ENCODE measurements at regions not wholly inside any gene's neighbourhood (a gene's known extent, or its start where the extent isn't known, plus 50 kb on each side); places are given as distances from the start of the nearest gene placed in this dataset.
A peak's percentile ranks its signal among the peaks of the same experiment; 100 is the strongest.

GRCh38 chr20:6480328-6481200 is 286.9 kb upstream of the BMP2 start:
- Histone ChIP-seq H3K4me1 (ENCODE audit: insufficient read depth, poor library complexity, severe bottlenecking) (no peaks in the 10 kb centered on the region), H3K27me3 (ENCODE audit: insufficient read depth, poor library complexity, severe bottlenecking) (no peaks in the 10 kb centered on the region), H3K36me3 (ENCODE audit: low read depth) (no peaks in the 10 kb centered on the region), H3K9me3 (ENCODE audit: severe bottlenecking) (no peaks in the 10 kb centered on the region), H3K4me3 (ENCODE audit: severe bottlenecking) (no peak overlapping the region), H3K27ac (ENCODE audit: poor library complexity, severe bottlenecking) (no peak overlapping the region)
- DNase-seq (ENCODE audit: low spot score) (no peak), ATAC-seq (ENCODE audit: low read depth) (no peak)
- no peak for TF ChIP-seq CTCF (IDR thresholded peaks at IDR 0.05; ENCODE audit: poor library complexity, severe bottlenecking)

DNA sequence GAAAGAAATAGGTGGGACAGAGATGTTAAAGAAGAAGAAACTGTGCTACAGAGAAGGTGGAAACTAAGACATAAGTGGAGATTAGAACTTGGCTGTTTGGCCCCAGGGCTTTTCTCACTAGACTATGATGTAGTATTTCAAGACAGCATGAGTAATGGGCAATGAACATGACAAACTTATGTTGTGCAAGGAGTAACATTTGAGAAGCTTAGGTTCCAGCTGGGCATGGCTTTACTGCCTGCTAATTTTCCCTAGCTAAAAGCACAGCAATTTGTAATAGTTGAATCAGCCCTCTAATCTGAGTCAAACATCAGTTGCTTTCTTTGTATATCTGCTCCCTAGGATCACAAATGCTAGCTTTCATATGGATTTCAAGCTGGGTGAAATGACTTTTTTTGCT is 294.3 kb upstream of the BMP2 start:
- H3K4me1 ChIP-seq (ENCODE audit: insufficient read depth, poor library complexity, severe bottlenecking): peaks cover 12% of the 10 kb centered on the region
- H3K27me3 ChIP-seq (ENCODE audit: insufficient read depth, poor library complexity, severe bottlenecking): no peaks in the 10 kb centered on the region
- DNase-seq (ENCODE audit: low spot score) (no peak), ATAC-seq (ENCODE audit: low read depth) (peak; percentile 90)
- H3K4me3 ChIP-seq (ENCODE audit: severe bottlenecking): no peak overlapping the region
- H3K9me3 ChIP-seq (ENCODE audit: severe bottlenecking): no peaks in the 10 kb centered on the region
- H3K36me3 ChIP-seq (ENCODE audit: low read depth): no peaks in the 10 kb centered on the region
- TF ChIP-seq CTCF (IDR thresholded peaks at IDR 0.05; ENCODE audit: poor library complexity, severe bottlenecking): no peak
- H3K27ac ChIP-seq (ENCODE audit: poor library complexity, severe bottlenecking): peak overlapping the region; percentile 31

GRCh38 chr20:6471871-6472270 is 295.6 kb upstream of the BMP2 start:
- Histone ChIP-seq H3K9me3 (ENCODE audit: severe bottlenecking) (no peaks in the 10 kb centered on the region), H3K27ac (ENCODE audit: poor library complexity, severe bottlenecking) (no peak overlapping the region), H3K27me3 (ENCODE audit: insufficient read depth, poor library complexity, severe bottlenecking) (no peaks in the 10 kb centered on the region), H3K36me3 (ENCODE audit: low read depth) (no peaks in the 10 kb centered on the region), H3K4me3 (ENCODE audit: severe bottlenecking) (no peak overlapping the region), H3K4me1 (ENCODE audit: insufficient read depth, poor library complexity, severe bottlenecking) (peaks cover 12% of the 10 kb centered on the region)
- DNase-seq (ENCODE audit: low spot score) (no peak), ATAC-seq (ENCODE audit: low read depth) (no peak)
- no peak for TF ChIP-seq CTCF (IDR thresholded peaks at IDR 0.05; ENCODE audit: poor library complexity, severe bottlenecking)

- Histone ChIP-seq H3K9me3 (ENCODE audit: severe bottlenecking) (no peaks in the 10 kb centered on the region), H3K27me3 (ENCODE audit: insufficient read depth, poor library complexity, severe bottlenecking) (no peaks in the 10 kb centered on the region), H3K4me1 (ENCODE audit: insufficient read depth, poor library complexity, severe bottlenecking) (peaks cover 12% of the 10 kb centered on the region), H3K36me3 (ENCODE audit: low read depth) (no peaks in the 10 kb centered on the region), H3K4me3 (ENCODE audit: severe bottlenecking) (no peak overlapping the region), H3K27ac (ENCODE audit: poor library complexity, severe bottlenecking) (no peak overlapping the region)
- TF ChIP-seq CTCF (IDR thresholded peaks at IDR 0.05; ENCODE audit: poor library complexity, severe bottlenecking): no peak
- ATAC-seq (ENCODE audit: low read depth): no peak
- DNase-seq (ENCODE audit: low spot score): no peak
Observed at GRCh38 chr20:6471110-6471647, 296.3 kb upstream of the BMP2 start.

DNA sequence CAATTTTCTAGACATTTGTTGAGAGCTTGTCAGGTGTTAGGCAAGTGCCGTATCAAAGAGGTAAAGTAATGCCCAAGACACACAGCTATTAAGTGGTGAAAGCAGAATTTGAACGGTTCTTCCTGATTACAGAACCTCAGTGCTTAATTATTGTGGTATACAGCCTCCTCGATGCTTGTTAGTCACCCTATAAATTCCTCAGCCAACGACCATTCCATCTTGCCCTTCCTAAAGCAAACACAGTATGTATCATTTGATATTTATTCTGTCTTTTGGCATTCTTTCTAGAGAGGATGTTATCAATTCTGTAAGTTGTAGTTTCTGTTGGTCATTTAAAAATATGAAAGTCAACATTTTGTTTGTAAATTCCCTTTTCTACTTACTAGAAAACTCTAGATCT is 297.8 kb upstream of the BMP2 start:
- H3K4me1 ChIP-seq (ENCODE audit: insufficient read depth, poor library complexity, severe bottlenecking): peaks cover 12% of the 10 kb centered on the region
- no peaks in the 10 kb centered on the region for H3K36me3 ChIP-seq (ENCODE audit: low read depth)
- no peak overlapping the region for H3K27ac ChIP-seq (ENCODE audit: poor library complexity, severe bottlenecking)
- ATAC-seq (ENCODE audit: low read depth): peak; percentile 52
- H3K27me3 ChIP-seq (ENCODE audit: insufficient read depth, poor library complexity, severe bottlenecking): no peaks in the 10 kb centered on the region
- no peak for TF ChIP-seq CTCF (IDR thresholded peaks at IDR 0.05; ENCODE audit: poor library complexity, severe bottlenecking)
- H3K4me3 ChIP-seq (ENCODE audit: severe bottlenecking): no peak overlapping the region
- no peak for DNase-seq (ENCODE audit: low spot score)
- H3K9me3 ChIP-seq (ENCODE audit: severe bottlenecking): no peaks in the 10 kb centered on the region

Data from RWPE2 (cell line).